ENCODE measurements at regions not wholly inside any gene's neighbourhood (a gene's known extent, or its start where the extent isn't known, plus 50 kb on each side); places are given as distances from the start of the nearest gene placed in this dataset.
A peak's percentile ranks its signal among the peaks of the same experiment; 100 is the strongest.

GRCh38 chr6:6920987-6921313, 186.8 kb upstream of the RREB1 start:
- POLR2A ChIA-PET = no interaction called here
- Histone ChIP-seq H3K9me3 (ENCODE audit: control insufficient read depth, insufficient read depth, low read depth, low read length) (no peaks in the 10 kb centered on the region), H3K4me1 (ENCODE audit: control insufficient read depth, insufficient read depth, low read length) (no peaks in the 10 kb centered on the region), H3K4me3 (ENCODE audit: low read depth, low read length) (no peak overlapping the region), H3K27ac (ENCODE audit: extremely low read depth, low read depth, low read length) (no peak overlapping the region), H3K36me3 (ENCODE audit: control insufficient read depth in 2 of 2, insufficient read depth in 1 of 2, low read length in 2 of 2) (no peaks in the 10 kb centered on the region)
- no peak for TF ChIP-seq ZNF10 (tag by site-specific recombination; IDR thresholded peaks at IDR 0.05)
- TF ChIP-seq YY1 (tag by site-specific recombination; IDR thresholded peaks at IDR 0.05) = no peak
- no peak for TF ChIP-seq ZNF48 (tag by site-specific recombination; IDR thresholded peaks at IDR 0.05)
- no peak for TF ChIP-seq ZNF626 (tag by site-specific recombination; IDR thresholded peaks at IDR 0.05)
- 0 out of 2 replicates have a peak, but pooled peaks have one; percentile 20 for TF ChIP-seq SCRT2 (tag by site-specific recombination; IDR thresholded peaks at IDR 0.05)
- CTCF ChIA-PET = interaction anchor here (1.0 kb wide), 1 partner anchor 317 kb away, joined by 3 read pairs; no protein-coding TSS in a partner anchor

GRCh38 chr6:6922166-6922565, 185.6 kb upstream of the RREB1 start:
- CTCF ChIA-PET = no interaction called here
- no peak overlapping the region for H3K27ac ChIP-seq (ENCODE audit: extremely low read depth, low read depth, low read length)
- TF ChIP-seq, protein P1, sequence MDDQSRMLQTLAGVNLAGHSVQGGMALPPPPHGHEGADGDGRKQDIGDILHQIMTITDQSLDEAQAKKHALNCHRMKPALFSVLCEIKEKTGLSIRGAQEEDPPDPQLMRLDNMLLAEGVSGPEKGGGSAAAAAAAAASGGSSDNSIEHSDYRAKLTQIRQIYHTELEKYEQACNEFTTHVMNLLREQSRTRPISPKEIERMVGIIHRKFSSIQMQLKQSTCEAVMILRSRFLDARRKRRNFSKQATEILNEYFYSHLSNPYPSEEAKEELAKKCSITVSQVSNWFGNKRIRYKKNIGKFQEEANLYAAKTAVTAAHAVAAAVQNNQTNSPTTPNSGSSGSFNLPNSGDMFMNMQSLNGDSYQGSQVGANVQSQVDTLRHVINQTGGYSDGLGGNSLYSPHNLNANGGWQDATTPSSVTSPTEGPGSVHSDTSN (CRISPR knock-in tag; IDR thresholded peaks at IDR 0.05) = no peak
- no peak for TF ChIP-seq TCF7L2 (IDR thresholded peaks at IDR 0.05; ENCODE audit: borderline replicate concordance, low read depth, low read length)
- no peak for TF ChIP-seq ZNF211 (tag by site-specific recombination; IDR thresholded peaks at IDR 0.05; ENCODE audit: low read depth)
- no peak for TF ChIP-seq ZNF248 (tag by site-specific recombination; IDR thresholded peaks at IDR 0.05)
- no peak for TF ChIP-seq MYNN (tag by site-specific recombination; IDR thresholded peaks at IDR 0.05; ENCODE audit: borderline replicate concordance)
- TF ChIP-seq ZNF560 (tag by site-specific recombination; IDR thresholded peaks at IDR 0.05; ENCODE audit: borderline replicate concordance) = no peak
- TF ChIP-seq GLIS1 (tag by site-specific recombination; IDR thresholded peaks at IDR 0.05) = no peak
- TF ChIP-seq REPIN1 (tag by site-specific recombination; IDR thresholded peaks at IDR 0.05; ENCODE audit: low read depth) = no peak
- no peak for TF ChIP-seq ZBTB11 (tag by site-specific recombination; conservative IDR thresholded peaks at IDR 0.05; ENCODE audit: low read depth)
- TF ChIP-seq, protein P2, sequence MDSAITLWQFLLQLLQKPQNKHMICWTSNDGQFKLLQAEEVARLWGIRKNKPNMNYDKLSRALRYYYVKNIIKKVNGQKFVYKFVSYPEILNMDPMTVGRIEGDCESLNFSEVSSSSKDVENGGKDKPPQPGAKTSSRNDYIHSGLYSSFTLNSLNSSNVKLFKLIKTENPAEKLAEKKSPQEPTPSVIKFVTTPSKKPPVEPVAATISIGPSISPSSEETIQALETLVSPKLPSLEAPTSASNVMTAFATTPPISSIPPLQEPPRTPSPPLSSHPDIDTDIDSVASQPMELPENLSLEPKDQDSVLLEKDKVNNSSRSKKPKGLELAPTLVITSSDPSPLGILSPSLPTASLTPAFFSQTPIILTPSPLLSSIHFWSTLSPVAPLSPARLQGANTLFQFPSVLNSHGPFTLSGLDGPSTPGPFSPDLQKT (IDR thresholded peaks at IDR 0.05; ENCODE audit: borderline replicate concordance, low read depth, low read length) = no peak
- H3K4me3 ChIP-seq (ENCODE audit: low read depth, low read length) = no peak overlapping the region
- H3K36me3 ChIP-seq (ENCODE audit: control insufficient read depth in 2 of 2, insufficient read depth in 1 of 2, low read length in 2 of 2) = no peaks in the 10 kb centered on the region
- no peaks in the 10 kb centered on the region for H3K4me1 ChIP-seq (ENCODE audit: control insufficient read depth, insufficient read depth, low read length)
- no peaks in the 10 kb centered on the region for H3K9me3 ChIP-seq (ENCODE audit: control insufficient read depth, insufficient read depth, low read depth, low read length)
- POLR2A ChIA-PET = no interaction called here

DNA sequence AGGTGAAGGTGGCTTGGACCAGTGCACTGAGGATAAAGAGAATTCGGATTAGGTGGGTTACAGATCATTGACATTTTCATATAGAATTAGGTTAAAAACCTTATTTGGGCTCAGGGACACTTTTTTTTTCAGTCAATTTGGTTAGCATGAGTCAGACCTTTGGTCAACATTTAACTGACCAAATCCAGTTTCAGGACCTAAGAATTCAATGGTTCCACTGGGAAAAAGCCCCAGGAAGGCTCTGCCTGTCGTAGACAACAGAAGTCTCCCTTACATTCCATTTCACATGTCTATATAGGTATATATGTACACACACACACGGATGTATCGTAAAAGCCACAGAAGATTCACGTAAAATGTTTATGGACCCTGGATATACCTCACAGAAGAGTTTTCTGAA, 184.2 kb upstream of the RREB1 start:
- no peaks in the 10 kb centered on the region for H3K36me3 ChIP-seq (ENCODE audit: control insufficient read depth in 2 of 2, insufficient read depth in 1 of 2, low read length in 2 of 2)
- H3K4me3 ChIP-seq (ENCODE audit: low read depth, low read length) = no peak overlapping the region
- no peaks in the 10 kb centered on the region for H3K4me1 ChIP-seq (ENCODE audit: control insufficient read depth, insufficient read depth, low read length)
- no peaks in the 10 kb centered on the region for H3K9me3 ChIP-seq (ENCODE audit: control insufficient read depth, insufficient read depth, low read depth, low read length)
- H3K27ac ChIP-seq (ENCODE audit: extremely low read depth, low read depth, low read length) = no peak overlapping the region
- CTCF ChIA-PET = no interaction called here
- POLR2A ChIA-PET = no interaction called here
- TF ChIP-seq ZNF843 (tag by site-specific recombination; IDR thresholded peaks at IDR 0.05) (no peak), MZF1 (tag by site-specific recombination; IDR thresholded peaks at IDR 0.05; ENCODE audit: borderline replicate concordance) (no peak), KLF7 (tag by site-specific recombination; IDR thresholded peaks at IDR 0.05; ENCODE audit: borderline replicate concordance) (no peak), GFI1B (tag by site-specific recombination; IDR thresholded peaks at IDR 0.05) (no peak), ZNF658 (tag by site-specific recombination; IDR thresholded peaks at IDR 0.05) (no peak), EGR2 (tag by site-specific recombination; IDR thresholded peaks at IDR 0.05; ENCODE audit: low read depth) (no peak), ZNF174 (tag by site-specific recombination; IDR thresholded peaks at IDR 0.05) (no peak), ZNF10 (tag by site-specific recombination; IDR thresholded peaks at IDR 0.05) (no peak), ZNF132 (tag by site-specific recombination; IDR thresholded peaks at IDR 0.05; ENCODE audit: borderline replicate concordance) (no peak), ZNF138 (tag by site-specific recombination; IDR thresholded peaks at IDR 0.05; ENCODE audit: borderline replicate concordance) (no peak), ZNF341 (tag by site-specific recombination; IDR thresholded peaks at IDR 0.05; ENCODE audit: low read depth) (no peak), ZNF585B (tag by site-specific recombination; IDR thresholded peaks at IDR 0.05) (no peak)
- TF ChIP-seq, protein P3, sequence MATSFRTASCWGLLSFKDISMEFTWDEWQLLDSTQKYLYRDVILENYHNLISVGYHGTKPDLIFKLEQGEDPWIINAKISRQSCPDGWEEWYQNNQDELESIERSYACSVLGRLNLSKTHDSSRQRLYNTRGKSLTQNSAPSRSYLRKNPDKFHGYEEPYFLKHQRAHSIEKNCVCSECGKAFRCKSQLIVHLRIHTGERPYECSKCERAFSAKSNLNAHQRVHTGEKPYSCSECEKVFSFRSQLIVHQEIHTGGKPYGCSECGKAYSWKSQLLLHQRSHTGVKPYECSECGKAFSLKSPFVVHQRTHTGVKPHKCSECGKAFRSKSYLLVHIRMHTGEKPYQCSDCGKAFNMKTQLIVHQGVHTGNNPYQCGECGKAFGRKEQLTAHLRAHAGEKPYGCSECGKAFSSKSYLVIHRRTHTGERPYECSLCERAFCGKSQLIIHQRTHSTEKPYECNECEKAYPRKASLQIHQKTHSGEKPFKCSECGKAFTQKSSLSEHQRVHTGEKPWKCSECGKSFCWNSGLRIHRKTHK (tag by site-specific recombination; IDR thresholded peaks at IDR 0.05) = no peak

Measured in HEK293 (cell line).